Nephron (organoid): ENCODE measurements at regions not wholly inside any gene's neighbourhood (a gene's known extent, or its start where the extent isn't known, plus 50 kb on each side); places are given as distances from the start of the nearest gene placed in this dataset.

ENCODE experiments used
- H3K27ac Mint-ChIP-seq, 3 experiments: 2 replicates each; pipeline ENCODE4 v1.8.0; 2020; ENCODE audit warnings: mixed read lengths in 3 of 3, mild to moderate bottlenecking in 2 of 3, moderate library complexity in 1 of 3
- H3K27me3 Mint-ChIP-seq: 2 replicates; pipeline ENCODE4 v1.8.0; 2021; ENCODE audit warnings: low read depth, mild to moderate bottlenecking, moderate library complexity, mixed read lengths
- H3K36me3 Mint-ChIP-seq: 2 replicates; pipeline ENCODE4 v1.8.0; 2020; ENCODE audit warnings: low read depth, mixed read lengths
- H3K4me1 Mint-ChIP-seq: 2 replicates; pipeline ENCODE4 v1.8.0; 2020; ENCODE audit warnings: mixed read lengths
- H3K4me3 Mint-ChIP-seq, 3 experiments: 2 replicates each; pipeline ENCODE4 v1.8.0; 2020; ENCODE audit warnings: mild to moderate bottlenecking in 3 of 3, mixed read lengths in 3 of 3, moderate library complexity in 2 of 3
- H3K9me3 Mint-ChIP-seq: 2 replicates; pipeline ENCODE4 v1.8.0; 2020; ENCODE audit warnings: mixed read lengths
- CTCF ChIP-seq, 3 experiments: fragments of 200-600 bp; sonication (generic); IDR thresholded peaks; one replicate each; pipeline ENCODE4 v1.5.0; 2021; ENCODE audit warnings: antibody characterized with exemption in 3 of 3; ENCODE audit not compliant: unreplicated experiment in 3 of 3

GRCh38 chr3:86702381-86702958 lies 288.5 kb downstream of the VGLL3 start:
- no peaks in the 10 kb centered on the region for H3K36me3 Mint-ChIP-seq
- no peak overlapping the region for H3K27ac Mint-ChIP-seq
- H3K9me3 Mint-ChIP-seq = peaks cover 14% of the 10 kb centered on the region
- H3K4me3 Mint-ChIP-seq = no peak overlapping the region
- no peaks in the 10 kb centered on the region for H3K4me1 Mint-ChIP-seq
- peak; percentile 45 to 61 (median 48) for TF ChIP-seq CTCF (IDR thresholded peaks at IDR 0.05; ENCODE audit: unreplicated experiment in 3 of 3)
- no peaks in the 10 kb centered on the region for H3K27me3 Mint-ChIP-seq

- Mint-ChIP-seq H3K4me1 (no peaks in the 10 kb centered on the region), H3K9me3 (no peaks in the 10 kb centered on the region), H3K27ac (no peak overlapping the region), H3K4me3 (peak overlapping the region in 2 of 3 experiments; percentile 3 to 36), H3K36me3 (no peaks in the 10 kb centered on the region), H3K27me3 (no peaks in the 10 kb centered on the region)
- TF ChIP-seq CTCF (IDR thresholded peaks at IDR 0.05; ENCODE audit: unreplicated experiment in 3 of 3) = no peak
Measured at GRCh38 chr3:86695752-86696151, 295.2 kb downstream of the VGLL3 start.

- TF ChIP-seq CTCF (IDR thresholded peaks at IDR 0.05; ENCODE audit: unreplicated experiment in 3 of 3) = no peak
- no peaks in the 10 kb centered on the region for H3K27me3 Mint-ChIP-seq
- H3K27ac Mint-ChIP-seq = no peak overlapping the region
- no peaks in the 10 kb centered on the region for H3K4me1 Mint-ChIP-seq
- no peaks in the 10 kb centered on the region for H3K36me3 Mint-ChIP-seq
- H3K4me3 Mint-ChIP-seq = no peak overlapping the region
- peaks cover 9% of the 10 kb centered on the region for H3K9me3 Mint-ChIP-seq
Measured at GRCh38 chr3:86673991-86674390, 317.0 kb downstream of the VGLL3 start.

GRCh38 chr3:86661817-86662216 lies 329.1 kb downstream of the VGLL3 start:
- no peak for TF ChIP-seq CTCF (IDR thresholded peaks at IDR 0.05; ENCODE audit: unreplicated experiment in 3 of 3)
- Mint-ChIP-seq H3K36me3 (no peaks in the 10 kb centered on the region), H3K27ac (no peak overlapping the region), H3K9me3 (no peaks in the 10 kb centered on the region), H3K4me1 (no peaks in the 10 kb centered on the region), H3K27me3 (no peaks in the 10 kb centered on the region), H3K4me3 (no peak overlapping the region)

GRCh38 chr3:86658876-86659275 lies 332.1 kb downstream of the VGLL3 start:
- Mint-ChIP-seq H3K4me3 (no peak overlapping the region), H3K36me3 (no peaks in the 10 kb centered on the region), H3K27ac (no peak overlapping the region), H3K9me3 (no peaks in the 10 kb centered on the region), H3K27me3 (no peaks in the 10 kb centered on the region), H3K4me1 (no peaks in the 10 kb centered on the region)
- no peak for TF ChIP-seq CTCF (IDR thresholded peaks at IDR 0.05; ENCODE audit: unreplicated experiment in 3 of 3)

- no peaks in the 10 kb centered on the region for H3K36me3 Mint-ChIP-seq
- no peaks in the 10 kb centered on the region for H3K4me1 Mint-ChIP-seq
- H3K4me3 Mint-ChIP-seq = no peak overlapping the region
- TF ChIP-seq CTCF (IDR thresholded peaks at IDR 0.05; ENCODE audit: unreplicated experiment in 3 of 3) = no peak
- H3K9me3 Mint-ChIP-seq = no peaks in the 10 kb centered on the region
- H3K27me3 Mint-ChIP-seq = no peaks in the 10 kb centered on the region
- H3K27ac Mint-ChIP-seq = no peak overlapping the region
Measured at GRCh38 chr3:86654806-86655460, 336.0 kb downstream of the VGLL3 start.
